22Rv1 (cell line): ENCODE measurements at regions not wholly inside any gene's neighbourhood (a gene's known extent, or its start where the extent isn't known, plus 50 kb on each side); places are given as distances from the start of the nearest gene placed in this dataset.

Experiments used
- H3K27ac ChIP-seq: fragments of 450-650 bp; 2 replicates; pipeline ENCODE4 v1.5.1; 2017
- CTCF ChIP-seq: fragments of 450-650 bp; IDR thresholded peaks from 2 replicates; pipeline ENCODE4 v1.5.1; 2017; ENCODE audit warnings: mild to moderate bottlenecking
- ZFX ChIP-seq: fragments of 450-650 bp; IDR thresholded peaks from 2 replicates; pipeline ENCODE4 v1.6.1; 2017; ENCODE audit warnings: antibody characterized with exemption, borderline replicate concordance

- TF ChIP-seq ZFX (no peak), CTCF (no peak)
- no peak overlapping the region for H3K27ac ChIP-seq
Measured at GRCh38 chr6:146944077-146944476, 260.1 kb upstream of the STXBP5 start.

- H3K27ac ChIP-seq = no peak overlapping the region
- TF ChIP-seq ZFX (no peak), CTCF (no peak)
Measured at GRCh38 chr6:146944809-146945208, 259.4 kb upstream of the STXBP5 start.

GRCh38 chr6:146946559-146946958, 257.7 kb upstream of the STXBP5 start:
- TF ChIP-seq ZFX = no peak
- no peak for TF ChIP-seq CTCF
- H3K27ac ChIP-seq = no peak overlapping the region

GRCh38 chr6:146948790-146949342, 255.4 kb upstream of the STXBP5 start:
- no peak overlapping the region for H3K27ac ChIP-seq
- TF ChIP-seq CTCF = no peak
- no peak for TF ChIP-seq ZFX

- TF ChIP-seq ZFX (no peak), CTCF (no peak)
- no peak overlapping the region for H3K27ac ChIP-seq
Measured at GRCh38 chr6:146949425-146949824, 254.8 kb upstream of the STXBP5 start.

- no peak for TF ChIP-seq ZFX
- TF ChIP-seq CTCF = no peak
- H3K27ac ChIP-seq = no peak overlapping the region
Measured at GRCh38 chr6:146950351-146950835, 253.8 kb upstream of the STXBP5 start.

GRCh38 chr6:146955570-146955969, 248.6 kb upstream of the STXBP5 start:
- no peak overlapping the region for H3K27ac ChIP-seq
- TF ChIP-seq ZFX (no peak), CTCF (no peak)
